Muscle of back (tissue), 3 donors: ENCODE measurements at regions not wholly inside any gene's neighbourhood (a gene's known extent, or its start where the extent isn't known, plus 50 kb on each side); places are given as distances from the start of the nearest gene placed in this dataset.
"Not testable (repeated sequence)": the region's sequence is repeated elsewhere in the genome, so short reads cannot be mapped to it uniquely, and the experiment has no call there.

Source experiments
- DNase-seq, 3 donors: peaks; one replicate each; pipeline versions ENCODE4 v3.0.0 to v3.0.0-alpha.2; 2013

DNA sequence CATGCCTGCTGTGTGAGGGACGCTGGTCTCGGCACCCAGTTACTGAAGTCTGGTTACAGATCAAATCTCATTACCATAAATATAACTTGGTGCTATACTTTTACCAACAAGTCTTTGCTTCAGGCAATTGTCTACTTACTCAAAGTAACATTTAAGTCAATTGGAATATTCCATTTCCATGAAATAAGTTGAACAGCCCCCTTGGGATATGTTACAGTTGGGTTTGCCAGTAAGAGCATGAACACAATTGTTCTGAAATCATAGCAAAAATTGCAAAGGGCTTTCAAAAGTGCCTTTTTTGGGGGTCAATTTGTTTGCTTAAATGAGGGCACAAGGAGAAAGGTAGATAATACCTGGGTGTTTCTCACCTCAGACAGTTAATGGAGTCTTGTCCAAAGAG, 170.9 kb upstream of the EXOC2 start:
- peak in 1 of 3 donors; percentile 21 for DNase-seq

- DNase-seq: not testable (repeated sequence)
These were observed 170.2 kb upstream of the EXOC2 start for GRCh38 chr6:863127-863526.

DNA sequence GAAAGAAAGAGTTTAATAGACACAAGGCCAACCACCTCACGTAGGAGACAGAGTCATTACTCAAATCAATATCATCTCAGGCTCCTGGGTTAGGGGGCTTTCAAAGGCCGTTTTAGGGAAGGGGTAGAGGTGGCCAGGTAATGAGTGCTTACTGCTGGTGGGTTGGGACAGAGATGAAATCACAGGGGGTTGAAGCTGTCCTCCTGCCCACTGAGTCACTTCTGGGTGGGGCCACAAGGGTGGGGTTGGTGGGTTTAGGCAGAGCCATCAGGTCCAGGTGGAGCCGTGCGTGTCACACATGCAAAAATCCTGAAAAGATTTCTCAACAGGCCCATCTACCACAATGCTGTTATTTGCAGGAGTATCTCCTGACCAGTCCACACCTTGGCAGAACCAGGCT, 167.0 kb upstream of the EXOC2 start:
- no peak for DNase-seq

DNA sequence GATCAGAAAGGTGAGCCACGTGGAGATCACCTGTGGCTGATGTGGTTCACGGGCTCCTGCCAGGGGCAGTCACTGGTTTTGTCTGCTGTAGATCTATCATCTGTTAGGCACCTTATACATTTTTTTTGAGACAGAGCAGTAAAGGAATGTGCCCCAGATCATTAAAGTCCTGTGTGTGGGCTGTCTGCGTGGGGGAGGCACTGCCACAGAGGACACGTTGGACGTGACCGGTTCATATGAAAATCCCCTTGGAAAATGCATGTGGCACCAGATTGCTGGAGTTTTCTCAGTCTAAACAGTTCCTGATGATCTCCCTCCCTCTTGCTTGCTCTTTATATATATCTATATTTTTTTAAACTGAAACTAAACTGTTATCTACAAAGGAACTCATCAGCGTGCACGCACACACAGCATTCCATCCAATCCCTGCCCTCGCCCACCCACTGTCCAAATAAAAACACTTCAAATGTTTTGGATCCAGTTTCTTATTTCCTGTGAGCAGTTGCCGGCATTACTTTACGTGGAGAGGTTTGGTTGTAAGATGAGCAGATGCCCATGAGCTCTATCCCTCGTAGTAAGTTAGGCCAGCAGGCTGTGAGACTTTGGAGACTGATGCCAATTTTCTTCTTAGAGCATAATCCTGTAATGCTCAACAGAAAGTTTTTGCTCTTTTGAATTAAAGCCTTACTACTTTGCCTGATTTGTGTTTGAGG, 161.6 kb upstream of the EXOC2 start:
- DNase-seq: peak in 1 of 3 donors; percentile 34

GRCh38 chr6:852216-852615, 159.3 kb upstream of the EXOC2 start:
- not testable (repeated sequence) for DNase-seq

GRCh38 chr6:849075-849506, 156.2 kb upstream of the EXOC2 start:
- no peak for DNase-seq

DNA sequence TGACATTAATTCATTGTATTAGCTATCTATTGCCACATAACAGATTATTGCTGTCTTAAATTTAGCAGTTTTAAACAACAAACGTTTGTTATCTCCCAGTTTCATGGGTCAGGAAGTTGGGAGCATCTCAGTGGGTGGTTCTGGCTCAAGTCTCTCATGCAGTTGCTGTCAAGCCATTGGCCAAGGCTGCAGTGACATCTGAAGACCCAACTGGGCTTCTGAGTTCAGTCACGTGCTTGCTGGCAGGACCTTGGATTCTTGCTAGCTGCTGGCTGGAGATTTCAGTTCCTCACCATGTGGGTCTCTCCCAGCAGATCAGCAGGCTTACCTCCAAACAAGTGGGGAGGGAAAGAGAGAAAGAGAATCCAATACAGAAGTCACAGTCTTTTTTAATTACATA, 152.6 kb upstream of the EXOC2 start:
- DNase-seq: no peak

DNA sequence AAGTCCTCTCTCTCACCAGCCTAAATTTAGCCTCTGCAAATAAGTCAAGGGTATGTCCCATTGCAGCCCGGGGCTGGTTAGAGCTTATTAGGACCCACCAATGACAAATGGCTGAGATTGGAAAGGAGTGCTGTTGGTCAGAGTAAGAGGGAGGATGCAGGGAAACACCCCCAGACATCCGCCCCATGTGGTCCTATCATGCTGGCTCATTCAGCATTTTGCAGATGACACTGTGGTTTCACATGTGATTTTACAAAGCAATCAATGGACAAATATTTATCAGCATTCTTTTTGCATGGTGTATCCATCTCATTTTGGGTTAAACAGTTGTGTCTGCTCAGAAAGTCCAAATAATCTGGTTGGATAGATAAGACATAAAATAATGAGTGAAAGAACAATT, 152.2 kb upstream of the EXOC2 start:
- DNase-seq: no peak

DNA sequence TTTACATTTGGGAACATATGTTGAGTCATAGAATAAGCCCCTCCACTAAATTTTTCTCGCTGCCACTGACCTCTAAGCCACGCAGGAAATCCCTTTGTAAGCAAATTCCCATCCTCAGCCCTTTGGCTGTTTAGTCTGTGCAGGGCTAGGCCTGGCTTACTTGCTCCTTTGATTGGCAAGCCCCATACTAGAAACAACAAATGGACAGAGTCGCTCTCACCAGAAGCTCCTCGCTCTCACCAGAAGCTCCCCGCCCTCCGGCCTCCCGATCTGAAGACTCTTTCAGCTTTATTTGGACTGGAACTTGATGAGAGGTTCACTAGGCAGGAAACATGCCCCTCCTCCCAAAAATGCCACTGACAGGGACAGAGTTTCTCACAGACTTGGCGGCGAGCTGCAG, 149.2 kb upstream of the EXOC2 start:
- no peak for DNase-seq

DNA sequence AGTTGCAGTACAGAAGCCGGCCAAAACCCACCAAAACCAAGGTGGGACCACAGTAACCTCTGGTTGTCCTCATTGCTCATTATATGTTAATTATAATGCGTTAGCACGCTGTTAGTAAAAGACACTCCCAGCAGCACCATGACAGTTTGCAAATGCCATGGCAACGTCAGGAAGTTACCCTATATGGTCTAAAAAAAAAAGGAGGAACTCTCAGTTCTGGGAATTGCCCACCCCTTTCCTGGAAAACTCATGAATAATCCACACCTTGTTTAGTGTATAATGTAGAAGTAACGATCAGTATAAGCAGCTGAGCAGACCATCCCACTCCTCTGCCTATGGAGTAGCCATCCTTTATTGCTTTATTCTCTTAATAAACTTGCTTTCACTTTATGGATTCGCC, 148.6 kb upstream of the EXOC2 start:
- no peak for DNase-seq

DNA sequence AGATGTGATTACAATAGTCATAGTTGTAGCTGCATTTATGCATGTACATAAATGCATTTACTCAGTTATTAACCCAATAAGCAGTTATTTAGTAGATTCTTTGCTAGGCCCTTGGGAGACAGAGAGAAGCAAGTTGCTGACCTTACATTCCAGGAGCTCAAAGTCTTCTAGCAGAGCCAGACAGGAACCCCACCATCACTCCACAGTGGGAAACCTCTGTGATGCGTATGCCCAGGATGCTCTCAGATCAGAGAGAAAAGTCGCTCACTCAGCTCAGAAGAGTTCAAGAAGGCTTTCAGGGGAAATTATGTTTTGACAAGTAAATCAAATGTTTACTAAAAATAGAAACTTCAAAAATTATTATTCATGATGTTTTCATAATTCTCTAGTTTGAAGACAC, 146.3 kb upstream of the EXOC2 start:
- no peak for DNase-seq

GRCh38 chr6:837380-837779, 144.4 kb upstream of the EXOC2 start:
- no peak for DNase-seq

GRCh38 chr6:836276-836853, 143.4 kb upstream of the EXOC2 start:
- no peak for DNase-seq

DNA sequence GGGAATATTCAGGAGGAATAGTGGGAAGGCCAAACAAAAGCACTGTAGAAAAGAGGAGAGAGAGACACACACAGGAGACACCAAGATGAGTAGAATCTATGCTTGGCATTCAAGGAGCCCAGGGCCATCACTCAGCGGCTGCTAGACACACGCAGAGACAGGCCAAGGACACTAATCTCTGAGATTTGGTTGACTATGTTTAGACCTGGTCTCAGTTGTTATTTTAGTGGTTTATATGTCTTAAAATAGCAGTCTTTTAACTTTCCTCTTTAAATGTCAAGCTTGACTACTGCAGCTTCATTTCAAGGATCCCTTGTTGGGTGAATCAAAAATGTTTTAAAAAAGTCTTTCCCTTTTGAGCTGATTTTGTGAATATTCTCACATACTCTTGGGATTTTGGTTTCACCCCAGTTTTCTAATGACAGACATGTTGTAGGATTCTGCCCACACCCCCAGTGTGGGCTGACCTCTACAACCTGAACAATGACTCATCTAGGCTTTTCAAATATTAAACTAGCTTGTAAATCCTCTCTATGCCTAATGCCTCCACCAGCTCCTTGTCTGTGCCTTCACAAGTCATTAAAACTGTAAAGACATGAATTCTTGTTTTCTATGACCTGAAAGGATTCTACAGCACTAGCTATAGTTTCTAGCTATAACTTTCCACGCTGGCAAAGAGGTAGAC, 142.7 kb upstream of the EXOC2 start:
- no peak for DNase-seq

GRCh38 chr6:834866-835265, 141.9 kb upstream of the EXOC2 start:
- DNase-seq: no peak

DNA sequence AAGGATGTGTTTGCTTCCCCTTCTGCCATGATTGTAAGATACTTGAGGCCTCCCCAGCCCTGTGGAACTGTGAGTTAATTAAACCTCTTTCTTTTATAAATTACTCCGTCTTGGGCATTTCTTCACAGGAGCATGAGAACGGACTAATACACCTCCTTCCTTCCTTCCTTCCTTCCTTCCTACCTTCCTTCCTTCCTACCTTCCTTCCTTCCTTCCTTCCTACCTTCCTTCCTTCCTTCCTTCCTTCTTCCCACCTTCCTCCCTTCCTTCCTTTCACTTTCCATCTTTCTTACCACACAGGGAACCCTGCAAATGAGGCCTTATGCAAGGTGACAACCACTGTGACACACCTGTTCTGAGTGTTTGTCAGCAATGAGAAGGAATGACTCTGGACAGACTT, 141.3 kb upstream of the EXOC2 start:
- DNase-seq: no peak

DNA sequence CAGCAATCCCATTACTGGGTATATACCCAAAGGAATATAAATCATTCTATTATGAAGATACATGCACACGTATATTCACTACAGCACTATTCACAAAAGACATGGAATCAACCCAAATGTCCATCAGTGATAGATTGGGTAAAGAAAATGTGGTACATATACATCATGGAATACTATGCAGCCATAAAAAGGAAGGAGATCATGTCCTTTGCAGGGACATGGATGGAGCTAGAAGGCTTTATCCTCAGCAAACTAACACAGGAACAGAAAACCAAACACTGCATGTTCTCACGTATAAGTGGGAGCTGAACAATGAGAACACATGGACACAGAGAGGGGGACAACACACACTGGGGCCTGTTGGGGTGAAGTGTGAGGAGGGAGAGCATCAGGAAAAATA, 139.9 kb upstream of the EXOC2 start:
- DNase-seq: not testable (repeated sequence)

DNA sequence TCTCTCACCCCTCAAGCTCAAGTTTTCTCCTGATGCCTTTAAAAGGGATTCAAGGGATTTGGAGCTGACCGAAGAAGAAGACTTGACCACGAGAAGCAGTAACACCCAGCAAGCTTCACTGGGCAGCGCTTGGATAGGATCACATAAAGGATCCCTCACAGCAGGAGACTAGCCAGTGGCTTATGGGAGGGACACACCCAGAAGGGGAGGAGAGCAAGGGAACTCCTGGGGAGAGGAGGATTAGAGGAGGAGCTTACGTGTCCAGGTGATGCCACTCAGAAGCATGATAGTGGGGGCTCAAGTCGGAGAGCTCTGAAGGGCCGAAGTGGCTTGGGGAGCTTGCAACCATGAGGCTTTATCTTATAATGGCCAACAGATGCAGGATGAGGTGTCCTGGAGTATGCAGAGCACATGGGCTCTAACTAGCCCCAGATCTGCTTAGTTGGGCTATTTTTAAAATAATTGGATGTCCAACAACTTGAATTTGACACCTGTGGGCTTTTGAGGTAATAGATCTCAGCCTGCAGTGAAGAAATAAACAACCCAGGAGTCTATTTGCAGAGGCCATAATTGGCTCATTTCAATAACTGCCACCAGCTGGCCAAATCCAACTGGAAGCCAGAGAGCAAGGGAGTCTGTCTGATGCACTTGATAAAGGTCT, 137.9 kb upstream of the EXOC2 start:
- DNase-seq: no peak

DNA sequence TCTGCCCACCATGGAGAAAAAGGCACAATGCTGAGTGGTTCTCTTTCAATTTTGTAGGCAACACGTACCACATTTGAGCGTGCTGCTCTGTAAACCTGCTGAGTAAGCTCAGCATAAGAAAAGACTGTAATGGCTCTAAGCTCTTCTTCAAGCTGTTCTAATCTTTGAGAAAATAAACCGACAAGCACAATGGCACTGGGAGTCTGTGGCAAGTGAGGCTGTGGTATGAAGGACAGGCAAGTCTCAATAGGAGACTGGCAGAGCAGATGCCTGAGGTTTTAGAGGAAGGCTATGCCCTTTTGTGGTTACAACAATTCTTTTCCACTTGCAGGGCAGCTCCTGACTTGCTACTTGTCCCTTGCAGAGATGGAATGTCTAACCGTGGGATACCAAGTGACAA, 136.7 kb upstream of the EXOC2 start:
- no peak for DNase-seq

GRCh38 chr6:827431-827830, 134.5 kb upstream of the EXOC2 start:
- no peak for DNase-seq

DNA sequence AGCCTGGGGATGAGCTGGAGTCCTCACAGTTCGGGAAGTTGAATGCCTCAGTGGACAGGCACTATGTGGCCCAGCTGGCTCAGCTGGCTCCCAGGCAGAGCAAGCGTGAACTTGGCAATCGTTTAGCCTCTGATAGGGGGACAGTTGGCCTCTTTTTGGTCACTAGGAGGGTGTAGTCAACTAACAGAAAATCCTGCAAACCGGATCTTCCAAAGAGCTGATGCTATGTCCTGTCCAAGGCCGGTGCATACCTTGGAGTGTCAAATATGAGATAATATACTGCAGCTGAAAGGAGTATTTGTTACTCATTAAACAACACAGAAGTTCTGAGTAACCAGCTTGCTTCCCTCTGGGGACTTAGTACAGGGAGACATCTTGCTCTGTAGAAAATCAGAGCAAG, 126.2 kb upstream of the EXOC2 start:
- no peak for DNase-seq

- DNase-seq: no peak
These were observed 125.3 kb upstream of the EXOC2 start for GRCh38 chr6:818196-818595.
